GM12891 (cell line): ENCODE measurements at regions not wholly inside any gene's neighbourhood (a gene's known extent, or its start where the extent isn't known, plus 50 kb on each side); places are given as distances from the start of the nearest gene placed in this dataset.

Experiments
- PAX5 ChIP-seq: IDR thresholded peaks from 2 replicates; pipeline ENCODE4 v1.6.1; 2011; ENCODE audit warnings: low read length, moderate library complexity, mild to moderate bottlenecking; ENCODE audit not compliant: insufficient read depth, severe bottlenecking
- POLR2A ChIP-seq: IDR thresholded peaks from 2 replicates; pipeline ENCODE4 v1.6.1; 2011; ENCODE audit warnings: low read depth, low read length, control low read depth
- POLR2AphosphoS5 ChIP-seq: IDR thresholded peaks from 2 replicates; pipeline ENCODE4 v1.6.1; 2011; ENCODE audit warnings: low read depth, low read length, control low read depth
- POU2F2 ChIP-seq: IDR thresholded peaks from 2 replicates; pipeline ENCODE4 v1.6.1; 2011; ENCODE audit warnings: low read depth, mild to moderate bottlenecking, control low read depth, low read length, moderate library complexity
- SPI1 ChIP-seq: IDR thresholded peaks from 2 replicates; pipeline ENCODE4 v1.6.1; 2011; ENCODE audit warnings: low read depth, low read length, control low read depth
- TAF1 ChIP-seq: IDR thresholded peaks from 2 replicates; pipeline ENCODE4 v1.6.1; 2011; ENCODE audit warnings: low read depth, low read length, control low read depth

DNA sequence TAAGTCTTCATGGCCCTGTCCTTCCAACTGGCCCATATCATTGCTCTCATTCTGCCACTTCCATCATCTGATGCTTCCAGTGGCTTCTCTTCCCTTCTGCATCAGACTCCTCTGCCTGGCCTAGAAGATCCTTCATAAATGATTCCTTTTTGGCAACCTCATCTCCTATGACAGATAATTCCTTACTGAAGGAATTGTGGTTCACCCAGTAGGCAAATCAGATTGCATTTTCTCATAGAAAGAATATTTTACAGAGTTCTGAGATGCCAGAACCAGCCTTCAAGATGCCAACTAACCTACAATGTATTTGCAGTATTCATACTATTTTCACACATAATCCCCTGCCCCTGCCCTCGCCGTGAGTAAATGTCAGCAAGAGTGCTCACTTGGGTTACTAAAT is 423.0 kb upstream of the TGFBR2 start:
- no peak for TF ChIP-seq POLR2AphosphoS5
- TF ChIP-seq POLR2A, result no peak
- no peak for TF ChIP-seq TAF1
- TF ChIP-seq SPI1, result no peak
- TF ChIP-seq PAX5, result no peak
- no peak for TF ChIP-seq POU2F2
